H9 (cell line): ENCODE measurements at regions not wholly inside any gene's neighbourhood (a gene's known extent, or its start where the extent isn't known, plus 50 kb on each side); places are given as distances from the start of the nearest gene placed in this dataset.

ENCODE experiments used
- DNase-seq: peaks from one replicate; pipeline ENCODE4 v3.0.0-alpha.2; 2017
- H2AFZ ChIP-seq: one replicate; pipeline ENCODE4 v1.6.1; 2013; ENCODE audit warnings: mild to moderate bottlenecking, low read length, control low read depth, moderate library complexity
- H2AK5ac ChIP-seq: 2 replicates; pipeline ENCODE4 v1.6.1; 2013; ENCODE audit warnings: low read length, control low read depth, mixed read lengths; ENCODE audit not compliant: insufficient read length
- H2BK120ac ChIP-seq: one replicate; pipeline ENCODE4 v1.6.1; 2013; ENCODE audit warnings: low read depth, mild to moderate bottlenecking, low read length, control low read depth, inconsistent platforms; ENCODE audit not compliant: poor library complexity, severe bottlenecking
- H2BK12ac ChIP-seq: 2 replicates; pipeline ENCODE4 v1.6.1; 2013; ENCODE audit warnings: low read length, control low read depth, mixed read lengths, low read depth; ENCODE audit not compliant: insufficient read length
- H2BK15ac ChIP-seq: 2 replicates; pipeline ENCODE4 v1.6.1; 2013; ENCODE audit warnings: low read depth, low read length, control low read depth
- H2BK20ac ChIP-seq: one replicate; pipeline ENCODE4 v1.6.1; 2013; ENCODE audit warnings: low read depth, mild to moderate bottlenecking, low read length, control low read depth, inconsistent platforms; ENCODE audit not compliant: poor library complexity, severe bottlenecking
- H2BK5ac ChIP-seq: 2 replicates; pipeline ENCODE4 v1.6.1; 2013; ENCODE audit warnings: low read length, control low read depth, mixed read lengths; ENCODE audit not compliant: insufficient read length
- H3K14ac ChIP-seq: 2 replicates; pipeline ENCODE4 v1.6.1; 2013; ENCODE audit warnings: low read length, control low read depth; ENCODE audit not compliant: insufficient read depth
- H3K18ac ChIP-seq: 2 replicates; pipeline ENCODE4 v1.6.1; 2013; ENCODE audit warnings: low read depth, mild to moderate bottlenecking, mixed read lengths, low read length, control low read depth; ENCODE audit not compliant: insufficient read length
- H3K23ac ChIP-seq: 2 replicates; pipeline ENCODE4 v1.6.1; 2013; ENCODE audit warnings: low read length, control low read depth, mixed read lengths, low read depth; ENCODE audit not compliant: insufficient read length
- H3K23me2 ChIP-seq: 2 replicates; pipeline ENCODE4 v1.6.1; 2013; ENCODE audit warnings: low read depth, mild to moderate bottlenecking, mixed read lengths, low read length, control low read depth; ENCODE audit not compliant: insufficient read length, poor library complexity, severe bottlenecking
- H3K27ac ChIP-seq: 2 replicates; pipeline ENCODE4 v1.5.1; 2013; ENCODE audit warnings: low read length, control low read depth, mixed read lengths, low read depth; ENCODE audit not compliant: insufficient read length
- H3K27me3 ChIP-seq: 2 replicates; pipeline ENCODE4 v1.6.1; 2013; ENCODE audit warnings: low read length, control low read depth, inconsistent platforms; ENCODE audit not compliant: insufficient read depth
- H3K4ac ChIP-seq: 2 replicates; pipeline ENCODE4 v1.6.1; 2013; ENCODE audit warnings: low read depth, mild to moderate bottlenecking, control low read depth, inconsistent platforms, low read length, moderate library complexity
- H3K4me1 ChIP-seq: 2 replicates; pipeline ENCODE4 v1.6.1; 2013; ENCODE audit warnings: low read length, control low read depth, inconsistent platforms; ENCODE audit not compliant: insufficient read depth
- H3K4me2 ChIP-seq: 2 replicates; pipeline ENCODE4 v1.6.1; 2013; ENCODE audit warnings: low read length, control low read depth, mixed read lengths; ENCODE audit not compliant: insufficient read length, insufficient read depth
- H3K56ac ChIP-seq: 2 replicates; pipeline ENCODE4 v1.6.1; 2013; ENCODE audit warnings: low read depth, mild to moderate bottlenecking, mixed read lengths, low read length, control low read depth; ENCODE audit not compliant: insufficient read length
- H3K79me1 ChIP-seq: 2 replicates; pipeline ENCODE4 v1.6.1; 2013; ENCODE audit warnings: low read depth, mild to moderate bottlenecking, moderate library complexity, low read length, control low read depth, inconsistent platforms; ENCODE audit not compliant: insufficient read depth, poor library complexity, severe bottlenecking
- H3K79me2 ChIP-seq: 2 replicates; pipeline ENCODE4 v1.6.1; 2013; ENCODE audit warnings: low read length, control low read depth, inconsistent platforms; ENCODE audit not compliant: insufficient read depth
- H3K9ac ChIP-seq: 2 replicates; pipeline ENCODE4 v1.6.1; 2013; ENCODE audit warnings: low read length, control low read depth, mixed read lengths; ENCODE audit not compliant: insufficient read length; ENCODE audit errors: extremely low read depth
- H3K9me3 ChIP-seq: one replicate; pipeline ENCODE4 v1.6.1; 2013; ENCODE audit warnings: low read depth, low read length, inconsistent platforms; ENCODE audit not compliant: control insufficient read depth
- H3T11ph ChIP-seq: one replicate; pipeline ENCODE4 v1.6.1; 2013; ENCODE audit warnings: mild to moderate bottlenecking, low read length, control low read depth, inconsistent platforms
- H4K20me1 ChIP-seq: one replicate; pipeline ENCODE4 v1.6.1; 2013; ENCODE audit not compliant: control insufficient read depth, insufficient read length, insufficient read depth
- H4K5ac ChIP-seq: 2 replicates; pipeline ENCODE4 v1.6.1; 2013; ENCODE audit warnings: low read depth, mild to moderate bottlenecking, mixed read lengths, low read length, control low read depth; ENCODE audit not compliant: insufficient read length
- H4K8ac ChIP-seq: replicated peaks from 2 replicates; pipeline ENCODE4 v1.6.1; 2013; ENCODE audit warnings: low read length, control low read depth, mixed read lengths, low read depth; ENCODE audit not compliant: insufficient read length
- H4K91ac ChIP-seq: 2 replicates; pipeline ENCODE4 v1.6.1; 2013; ENCODE audit warnings: low read depth, mild to moderate bottlenecking, moderate library complexity, mixed read lengths, low read length, control low read depth; ENCODE audit not compliant: insufficient read length
- H3K27ac Mint-ChIP-seq, 3 experiments: 2 replicates in 2 of 3; 3 replicates in 1 of 3; pipeline ENCODE4 v1.8.0; 2020 to 2021; ENCODE audit warnings: mixed read lengths in 3 of 3, mild to moderate bottlenecking in 1 of 3, moderate library complexity in 1 of 3
- H3K27me3 Mint-ChIP-seq: 2 replicates; pipeline ENCODE4 v1.8.0; 2021; ENCODE audit warnings: low read depth, mild to moderate bottlenecking, moderate library complexity, mixed read lengths
- H3K36me3 Mint-ChIP-seq, 3 experiments: 2 replicates in 2 of 3; 3 replicates in 1 of 3; pipeline ENCODE4 v1.8.0; 2020 to 2021; ENCODE audit warnings: low read depth in 3 of 3, mixed read lengths in 3 of 3; ENCODE audit not compliant: insufficient read depth in 1 of 3
- H3K4me1 Mint-ChIP-seq, 2 experiments: 2 replicates each; pipeline ENCODE4 v1.8.0; 2020; ENCODE audit warnings: mixed read lengths in 2 of 2
- H3K4me3 Mint-ChIP-seq, 2 experiments: 2 replicates in 1 of 2; 3 replicates in 1 of 2; pipeline ENCODE4 v1.8.0; 2020 to 2021; ENCODE audit warnings: mild to moderate bottlenecking in 2 of 2, mixed read lengths in 2 of 2, moderate library complexity in 1 of 2
- H3K9me3 Mint-ChIP-seq, 2 experiments: 2 replicates in 1 of 2; 3 replicates in 1 of 2; pipeline ENCODE4 v1.8.0; 2020; ENCODE audit warnings: mild to moderate bottlenecking in 2 of 2, mixed read lengths in 2 of 2, moderate library complexity in 1 of 2
- WGBS: extraction: QIAGEN DNeasy Blood & Tissue Kit; methylation state at CpG from one replicate; pipeline ENCODE4 v1.1.7; 2013; ENCODE audit warnings: missing lambda C conversion rate, low lambda C conversion rate, mixed read lengths; ENCODE audit not compliant: insufficient read length; ENCODE audit errors: extremely low coverage; 5-methylcytosine and 5-hydroxymethylcytosine counted together
- TF ChIP-seq, protein P1 (sequence below): fragments of 200-600 bp; sonication (generic); conservative IDR thresholded peaks from 3 replicates; pipeline ENCODE4 v1.8.0; 2021; ENCODE audit warnings: antibody characterized with exemption, mild to moderate bottlenecking

DNA sequence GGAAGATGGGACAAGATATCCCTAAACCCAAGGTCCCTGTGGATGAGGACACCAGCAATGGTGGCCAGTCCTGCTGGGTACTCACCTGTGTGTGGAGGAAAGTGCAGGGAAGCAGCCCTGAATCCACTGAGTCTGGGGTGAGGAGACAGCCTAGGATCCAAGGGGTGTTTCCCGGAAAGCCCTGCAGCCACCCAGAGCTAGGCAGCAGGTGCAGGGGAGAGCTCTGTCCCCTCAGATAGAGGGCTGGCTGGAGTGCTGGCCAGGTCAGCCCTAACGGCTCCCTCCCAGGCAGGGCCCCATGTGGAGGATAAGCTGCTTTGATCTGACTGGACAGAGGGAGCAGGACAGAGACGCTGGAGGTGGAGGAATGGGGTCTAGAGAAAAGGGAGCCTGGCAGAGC is 344.7 kb upstream of the IRX4 start:
- Histone ChIP-seq H3K79me2 (no peaks in the 10 kb centered on the region), H3K23ac (no peak overlapping the region), H4K8ac (no peak overlapping the region), H3K4ac (no peak overlapping the region), H4K91ac (no peak overlapping the region), H3K9me3 (no peaks in the 10 kb centered on the region), H2BK20ac (no peak overlapping the region), H2BK12ac (no peak overlapping the region), H3K56ac (no peak overlapping the region), H2AFZ (no peak overlapping the region), H3K9ac (no peak overlapping the region), H2BK5ac (no peak overlapping the region), H2AK5ac (no peak overlapping the region), H3K27me3 (no peaks in the 10 kb centered on the region), H3T11ph (no peak overlapping the region), H2BK120ac (no peak overlapping the region), H2BK15ac (no peak overlapping the region), H3K79me1 (no peaks in the 10 kb centered on the region), H3K18ac (no peak overlapping the region), H3K4me2 (no peak overlapping the region), H4K20me1 (no peaks in the 10 kb centered on the region), H3K14ac (no peak overlapping the region), H4K5ac (no peak overlapping the region), H3K4me1 (no peaks in the 10 kb centered on the region), H3K27ac (no peak overlapping the region), H3K23me2 (no peaks in the 10 kb centered on the region)
- no peak overlapping the region for H3K4me3 Mint-ChIP-seq
- no peak for DNase-seq
- H3K4me1 Mint-ChIP-seq = peaks cover 0 to 7% of the 10 kb centered on the region in 2 experiments; a peak in 1 of 4 replicates
- no peaks in the 10 kb centered on the region; the same call in none of the 2 replicates for H3K27me3 Mint-ChIP-seq
- no peaks in the 10 kb centered on the region for H3K9me3 Mint-ChIP-seq
- no peak overlapping the region; a peak in 1 of 7 replicates for H3K27ac Mint-ChIP-seq
- no CpG with 5 or more reads among the region's 3 CpGs for WGBS
- no peaks in the 10 kb centered on the region; a peak in 1 of 7 replicates for H3K36me3 Mint-ChIP-seq
- TF ChIP-seq, protein P1, sequence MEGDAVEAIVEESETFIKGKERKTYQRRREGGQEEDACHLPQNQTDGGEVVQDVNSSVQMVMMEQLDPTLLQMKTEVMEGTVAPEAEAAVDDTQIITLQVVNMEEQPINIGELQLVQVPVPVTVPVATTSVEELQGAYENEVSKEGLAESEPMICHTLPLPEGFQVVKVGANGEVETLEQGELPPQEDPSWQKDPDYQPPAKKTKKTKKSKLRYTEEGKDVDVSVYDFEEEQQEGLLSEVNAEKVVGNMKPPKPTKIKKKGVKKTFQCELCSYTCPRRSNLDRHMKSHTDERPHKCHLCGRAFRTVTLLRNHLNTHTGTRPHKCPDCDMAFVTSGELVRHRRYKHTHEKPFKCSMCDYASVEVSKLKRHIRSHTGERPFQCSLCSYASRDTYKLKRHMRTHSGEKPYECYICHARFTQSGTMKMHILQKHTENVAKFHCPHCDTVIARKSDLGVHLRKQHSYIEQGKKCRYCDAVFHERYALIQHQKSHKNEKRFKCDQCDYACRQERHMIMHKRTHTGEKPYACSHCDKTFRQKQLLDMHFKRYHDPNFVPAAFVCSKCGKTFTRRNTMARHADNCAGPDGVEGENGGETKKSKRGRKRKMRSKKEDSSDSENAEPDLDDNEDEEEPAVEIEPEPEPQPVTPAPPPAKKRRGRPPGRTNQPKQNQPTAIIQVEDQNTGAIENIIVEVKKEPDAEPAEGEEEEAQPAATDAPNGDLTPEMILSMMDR = no peak
